HCT116 (cell line): ENCODE measurements at regions not wholly inside any gene's neighbourhood (a gene's known extent, or its start where the extent isn't known, plus 50 kb on each side); places are given as distances from the start of the nearest gene placed in this dataset.

ENCODE experiments used
- ATAC-seq: fragments of 200-7000 bp; cut with Tn5 transposase; 2 replicates; pipeline ENCODE4 v1.9.1; 2020; ENCODE audit warnings: mild to moderate bottlenecking, moderate library complexity
- BruUV-seq: library from RNA; stranded (reverse); fragments of 400-500 nt; replicated peaks from 2 replicates; lab custom pipeline; 2021; lab: Mats Ljungman, UMichigan
- CTCF ChIA-PET: fragments of 300-600 bp; sonication (Branson Sonifier 250); formaldehyde crosslinking; loops from one replicate; lab custom pipeline; 2021; ENCODE audit warnings: antibody characterized with exemption; lab: Charles Lee
- POLR2A ChIA-PET: fragments of 300-600, 350-600 bp; sonication (Branson Sonifier 250); formaldehyde crosslinking; loops from one replicate; lab custom pipeline; 2021; ENCODE audit warnings: antibody characterized with exemption; lab: Charles Lee
- RAD21 ChIA-PET, 2 experiments: fragments of 300-600 bp; sonication (Branson Sonifier 250); formaldehyde crosslinking; loops; one replicate each; lab custom pipeline; 2023; ENCODE audit warnings: low total read pairs in 2 of 2; ENCODE audit not compliant: uncharacterized antibody in 2 of 2, unreplicated experiment in 2 of 2, low non-redundant PET in 1 of 2; lab: Charles Lee
- DNase-seq: peaks from one replicate; pipeline ENCODE4 v3.0.0-alpha.2; 2010; ENCODE audit warnings: low read depth, low spot score
- H2AFZ ChIP-seq: fragments of 200-600 bp; shearing (Covaris generic), sonication (generic); 2 replicates; pipeline ENCODE4 v1.6.1; 2017; ENCODE audit warnings: low read depth, mixed run types, mixed read lengths, antibody characterized with exemption, low read length; ENCODE audit not compliant: poor library complexity, severe bottlenecking
- H3K27ac ChIP-seq: 2 replicates; pipeline ENCODE4 v1.5.1; 2012; ENCODE audit warnings: low read depth, low read length
- H3K27me3 ChIP-seq: fragments of 200-600 bp; sonication (generic); 2 replicates; pipeline ENCODE4 v1.6.1; 2016; ENCODE audit warnings: mixed run types, low read length, mixed read lengths; ENCODE audit not compliant: insufficient read depth
- H3K36me3 ChIP-seq, 2 experiments: fragments of 200-500 bp in 1 of 2; fragments of 200-600 bp in 1 of 2; sonication (Bioruptor generic) in 1 of 2; sonication (generic) in 1 of 2; 2 replicates each; pipeline versions ENCODE4 v1.5.1 to v1.6.1; 2014 to 2016; ENCODE audit warnings: low read length in 2 of 2, inconsistent platforms in 1 of 2, mixed read lengths in 1 of 2, mixed run types in 1 of 2; ENCODE audit not compliant: insufficient read depth in 2 of 2, control insufficient read depth in 1 of 2
- H3K4me1 ChIP-seq, 2 experiments: fragments of 200-600 bp in 1 of 2; sonication (generic) in 1 of 2; 2 replicates each; pipeline versions ENCODE4 v1.5.1 to v1.6.1; 2012 to 2017; ENCODE audit warnings: low read length in 2 of 2, inconsistent platforms in 1 of 2, mild to moderate bottlenecking in 1 of 2, mixed read lengths in 1 of 2, mixed run types in 1 of 2, moderate library complexity in 1 of 2; ENCODE audit not compliant: insufficient read depth in 2 of 2, control insufficient read depth in 1 of 2
- H3K4me2 ChIP-seq: fragments of 200-600 bp; sonication (generic); 2 replicates; pipeline ENCODE4 v1.6.1; 2017; ENCODE audit warnings: mixed run types, low read length, mixed read lengths
- H3K4me3 ChIP-seq, 2 experiments: fragments of 200-600 bp in 1 of 2; sonication (generic) in 1 of 2; replicated peaks in 1 of 2; 2 replicates each; pipeline ENCODE4 v1.5.1; 2011 to 2016; ENCODE audit warnings: low read length in 2 of 2, control low read depth in 1 of 2, low read depth in 1 of 2, mild to moderate bottlenecking in 1 of 2, mixed read lengths in 1 of 2, mixed run types in 1 of 2
- H3K79me2 ChIP-seq: fragments of 200-600 bp; sonication (generic); 2 replicates; pipeline ENCODE4 v1.6.1; 2017; ENCODE audit warnings: mild to moderate bottlenecking, mixed run types, low read length, moderate library complexity, mixed read lengths; ENCODE audit not compliant: insufficient read depth
- H3K9ac ChIP-seq: fragments of 200-600 bp; sonication (generic); 2 replicates; pipeline ENCODE4 v1.6.1; 2016; ENCODE audit warnings: low read length, mixed read lengths
- H3K9me2 ChIP-seq: fragments of 200-600 bp; sonication (generic), shearing (Covaris generic); 2 replicates; pipeline ENCODE4 v1.6.1; 2017; ENCODE audit warnings: mixed run types, mild to moderate bottlenecking, moderate library complexity; ENCODE audit not compliant: insufficient read depth
- H3K9me3 ChIP-seq, 2 experiments: fragments of 200-500 bp in 1 of 2; fragments of 200-600 bp in 1 of 2; sonication (Bioruptor generic) in 1 of 2; sonication (generic) in 1 of 2; 2 replicates each; pipeline ENCODE4 v1.6.1; 2014 to 2017; ENCODE audit warnings: low read length in 2 of 2, mixed read lengths in 2 of 2, inconsistent platforms in 1 of 2, low read depth in 1 of 2, mild to moderate bottlenecking in 1 of 2, mixed run types in 1 of 2, moderate library complexity in 1 of 2; ENCODE audit not compliant: control insufficient read depth in 1 of 2, insufficient read depth in 1 of 2
- H4K20me1 ChIP-seq: fragments of 200-600 bp; sonication (generic), shearing (Covaris generic); 2 replicates; pipeline ENCODE4 v1.6.1; 2017; ENCODE audit warnings: mixed run types, mild to moderate bottlenecking, moderate library complexity; ENCODE audit not compliant: insufficient read depth
- CBX3 ChIP-seq: IDR thresholded peaks from 2 replicates; pipeline ENCODE4 v1.6.1; 2012; ENCODE audit warnings: low read depth
- CEBPB ChIP-seq: IDR thresholded peaks from 2 replicates; pipeline ENCODE4 v1.6.1; 2012; ENCODE audit warnings: low read depth
- EGR1 ChIP-seq: IDR thresholded peaks from 2 replicates; pipeline ENCODE4 v1.6.1; 2012; ENCODE audit warnings: low read depth
- EZH2phosphoT487 ChIP-seq: fragments of 200-600 bp; IDR thresholded peaks from 2 replicates; pipeline ENCODE4 v1.6.1; 2018; ENCODE audit warnings: antibody characterized with exemption, borderline replicate concordance
- FOSL1 ChIP-seq: IDR thresholded peaks from 2 replicates; pipeline ENCODE4 v1.6.1; 2012; ENCODE audit warnings: low read depth
- JUND ChIP-seq: IDR thresholded peaks from 2 replicates; pipeline ENCODE4 v1.6.1; 2012
- POLR2A ChIP-seq: IDR thresholded peaks from 2 replicates; pipeline ENCODE4 v1.7.0; 2011; ENCODE audit warnings: borderline replicate concordance; ENCODE audit not compliant: insufficient read depth, insufficient read length; ENCODE audit errors: extremely low read depth
- POLR2AphosphoS5 ChIP-seq: IDR thresholded peaks from 2 replicates; pipeline ENCODE4 v1.6.1; 2011; ENCODE audit warnings: mild to moderate bottlenecking, low read depth, low read length, moderate library complexity
- RAD21 ChIP-seq: IDR thresholded peaks from 2 replicates; pipeline ENCODE4 v1.6.1; 2012; ENCODE audit warnings: low read depth, mild to moderate bottlenecking
- SIN3A ChIP-seq: IDR thresholded peaks from 2 replicates; pipeline ENCODE4 v1.6.1; 2012; ENCODE audit warnings: low read depth
- SP1 ChIP-seq: IDR thresholded peaks from 2 replicates; pipeline ENCODE4 v1.6.1; 2012; ENCODE audit warnings: low read depth
- SRF ChIP-seq: IDR thresholded peaks from 2 replicates; pipeline ENCODE4 v1.6.1; 2012; ENCODE audit warnings: low read depth
- TCF7L2 ChIP-seq: IDR thresholded peaks from 2 replicates; pipeline ENCODE4 v1.7.0; 2011; ENCODE audit warnings: borderline replicate concordance, inconsistent platforms; ENCODE audit not compliant: insufficient read depth, insufficient read length; ENCODE audit errors: extremely low read depth
- YY1 ChIP-seq: IDR thresholded peaks from 2 replicates; pipeline ENCODE4 v1.6.1; 2011; ENCODE audit warnings: low read length, low read depth, moderate library complexity, mild to moderate bottlenecking; ENCODE audit not compliant: insufficient replicate concordance; ENCODE audit errors: extremely low read depth
- ZFX ChIP-seq: fragments of 450-650 bp; IDR thresholded peaks from 2 replicates; pipeline ENCODE4 v1.6.1; 2017
- ZNF274 ChIP-seq: fragments of 200-500 bp; sonication (Bioruptor generic); IDR thresholded peaks from 2 replicates; pipeline ENCODE4 v1.6.1; 2014; ENCODE audit warnings: mild to moderate bottlenecking, low read depth, low read length, inconsistent platforms
- intact Hi-C: fragments of 100-400 bp; cut with micrococcal nuclease; formaldehyde crosslinking; loops from 2 replicates; pipeline ENCODE4 v1.10.0; 2022
- TF ChIP-seq, protein P1 (sequence below): IDR thresholded peaks from 2 replicates; pipeline ENCODE4 v1.6.1; 2011; ENCODE audit warnings: mild to moderate bottlenecking, low read length, moderate library complexity; ENCODE audit not compliant: insufficient replicate concordance; ENCODE audit errors: extremely low read depth
- TF ChIP-seq, protein P2 (sequence below): IDR thresholded peaks from 2 replicates; pipeline ENCODE4 v1.6.1; 2012
- TF ChIP-seq, protein P3 (sequence below): IDR thresholded peaks from 2 replicates; pipeline ENCODE4 v1.6.1; 2012

DNA sequence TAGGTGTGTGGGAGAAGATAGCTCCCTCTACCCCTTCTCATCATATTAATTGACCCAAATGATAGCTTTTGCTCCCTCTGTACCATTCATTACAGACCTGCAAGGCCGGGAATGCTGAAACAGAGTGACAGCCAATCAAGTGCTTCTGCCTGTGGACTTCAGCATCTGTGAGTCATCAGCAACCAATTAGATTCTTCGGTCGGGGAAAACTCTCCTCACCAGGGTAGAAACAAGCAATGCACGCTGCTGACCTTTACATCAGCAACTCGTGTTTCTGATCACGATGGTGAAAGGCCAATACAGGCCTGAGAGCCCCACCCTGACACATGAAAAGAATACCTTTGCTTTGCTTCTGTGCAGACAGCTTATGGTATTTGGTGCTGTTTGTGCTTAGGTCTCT lies 347.2 kb upstream of the DDX53 start:
- no peaks in the 10 kb centered on the region for H4K20me1 ChIP-seq
- no TSS peak for BruUV-seq
- peak; percentile 22; the same call in 1 of the 2 replicates for ATAC-seq
- CTCF ChIA-PET: interaction anchor here (1.5 kb wide), 1 partner anchor 14 kb away, joined by 4 read pairs; no protein-coding TSS in a partner anchor
- POLR2A ChIA-PET: no interaction called here
- no peaks in the 10 kb centered on the region for H3K9me2 ChIP-seq
- no peak for DNase-seq
- no peak overlapping the region for H2AFZ ChIP-seq
- no peak overlapping the region for H3K9ac ChIP-seq
- no peak overlapping the region for H3K4me2 ChIP-seq
- intact Hi-C loops: no loop called here
- TF ChIP-seq, protein P1, sequence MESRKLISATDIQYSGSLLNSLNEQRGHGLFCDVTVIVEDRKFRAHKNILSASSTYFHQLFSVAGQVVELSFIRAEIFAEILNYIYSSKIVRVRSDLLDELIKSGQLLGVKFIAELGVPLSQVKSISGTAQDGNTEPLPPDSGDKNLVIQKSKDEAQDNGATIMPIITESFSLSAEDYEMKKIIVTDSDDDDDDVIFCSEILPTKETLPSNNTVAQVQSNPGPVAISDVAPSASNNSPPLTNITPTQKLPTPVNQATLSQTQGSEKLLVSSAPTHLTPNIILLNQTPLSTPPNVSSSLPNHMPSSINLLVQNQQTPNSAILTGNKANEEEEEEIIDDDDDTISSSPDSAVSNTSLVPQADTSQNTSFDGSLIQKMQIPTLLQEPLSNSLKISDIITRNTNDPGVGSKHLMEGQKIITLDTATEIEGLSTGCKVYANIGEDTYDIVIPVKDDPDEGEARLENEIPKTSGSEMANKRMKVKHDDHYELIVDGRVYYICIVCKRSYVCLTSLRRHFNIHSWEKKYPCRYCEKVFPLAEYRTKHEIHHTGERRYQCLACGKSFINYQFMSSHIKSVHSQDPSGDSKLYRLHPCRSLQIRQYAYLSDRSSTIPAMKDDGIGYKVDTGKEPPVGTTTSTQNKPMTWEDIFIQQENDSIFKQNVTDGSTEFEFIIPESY: no peak
- TF ChIP-seq ZNF274 (no peak), FOSL1 (no peak), CEBPB (no peak), RAD21 (no peak), POLR2A (no peak), SRF (no peak), CBX3 (no peak), EGR1 (no peak), SP1 (no peak), TCF7L2 (no peak), ZFX (no peak), POLR2AphosphoS5 (no peak), YY1 (no peak), JUND (no peak), SIN3A (no peak), EZH2phosphoT487 (no peak)
- TF ChIP-seq, protein P2, sequence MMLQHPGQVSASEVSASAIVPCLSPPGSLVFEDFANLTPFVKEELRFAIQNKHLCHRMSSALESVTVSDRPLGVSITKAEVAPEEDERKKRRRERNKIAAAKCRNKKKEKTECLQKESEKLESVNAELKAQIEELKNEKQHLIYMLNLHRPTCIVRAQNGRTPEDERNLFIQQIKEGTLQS: no peak
- TF ChIP-seq, protein P3, sequence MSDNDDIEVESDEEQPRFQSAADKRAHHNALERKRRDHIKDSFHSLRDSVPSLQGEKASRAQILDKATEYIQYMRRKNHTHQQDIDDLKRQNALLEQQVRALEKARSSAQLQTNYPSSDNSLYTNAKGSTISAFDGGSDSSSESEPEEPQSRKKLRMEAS: no peak
- TF ChIP-seq, all 23 proteins: peak for 0
- Histone ChIP-seq H3K36me3 (no peaks in the 10 kb centered on the region), H3K79me2 (no peaks in the 10 kb centered on the region), H3K4me3 (no peak overlapping the region), H3K27me3 (no peaks in the 10 kb centered on the region), H3K9me3 (no peaks in the 10 kb centered on the region), H3K4me1 (no peaks in the 10 kb centered on the region), H3K27ac (no peak overlapping the region)
- RAD21 ChIA-PET: no interaction called here
